ENCODE measurements at regions not wholly inside any gene's neighbourhood (a gene's known extent, or its start where the extent isn't known, plus 50 kb on each side); places are given as distances from the start of the nearest gene placed in this dataset.
"Not testable (repeated sequence)": the region's sequence is repeated elsewhere in the genome, so short reads cannot be mapped to it uniquely, and the experiment has no call there.

DNA sequence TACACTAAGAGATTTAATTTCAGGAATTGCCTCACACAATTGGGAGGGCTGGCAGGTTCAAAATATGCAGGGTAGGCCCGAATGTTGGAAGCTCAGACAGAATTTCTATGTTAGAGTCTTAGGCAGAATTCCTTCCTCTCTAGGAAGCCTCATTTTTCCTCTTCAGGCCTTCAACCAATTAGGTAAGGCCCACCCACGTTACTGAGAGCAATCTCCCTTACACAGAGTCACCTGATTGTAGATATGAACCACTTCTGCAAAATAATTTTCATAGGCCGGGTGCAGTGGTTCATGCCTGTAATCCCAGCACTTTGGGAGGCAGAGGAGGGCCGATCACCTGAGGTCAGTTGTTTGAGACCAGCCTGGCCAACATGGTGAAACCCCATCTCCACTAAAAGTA, 50.2 kb upstream of the HIVEP1 start:
- Histone ChIP-seq H3K36me3 (no peaks in the 10 kb centered on the region), H3K9me3 (no peaks in the 10 kb centered on the region), H3K4me3 (no peak overlapping the region), H3K27me3 (no peaks in the 10 kb centered on the region)
- no peak for DNase-seq

DNA sequence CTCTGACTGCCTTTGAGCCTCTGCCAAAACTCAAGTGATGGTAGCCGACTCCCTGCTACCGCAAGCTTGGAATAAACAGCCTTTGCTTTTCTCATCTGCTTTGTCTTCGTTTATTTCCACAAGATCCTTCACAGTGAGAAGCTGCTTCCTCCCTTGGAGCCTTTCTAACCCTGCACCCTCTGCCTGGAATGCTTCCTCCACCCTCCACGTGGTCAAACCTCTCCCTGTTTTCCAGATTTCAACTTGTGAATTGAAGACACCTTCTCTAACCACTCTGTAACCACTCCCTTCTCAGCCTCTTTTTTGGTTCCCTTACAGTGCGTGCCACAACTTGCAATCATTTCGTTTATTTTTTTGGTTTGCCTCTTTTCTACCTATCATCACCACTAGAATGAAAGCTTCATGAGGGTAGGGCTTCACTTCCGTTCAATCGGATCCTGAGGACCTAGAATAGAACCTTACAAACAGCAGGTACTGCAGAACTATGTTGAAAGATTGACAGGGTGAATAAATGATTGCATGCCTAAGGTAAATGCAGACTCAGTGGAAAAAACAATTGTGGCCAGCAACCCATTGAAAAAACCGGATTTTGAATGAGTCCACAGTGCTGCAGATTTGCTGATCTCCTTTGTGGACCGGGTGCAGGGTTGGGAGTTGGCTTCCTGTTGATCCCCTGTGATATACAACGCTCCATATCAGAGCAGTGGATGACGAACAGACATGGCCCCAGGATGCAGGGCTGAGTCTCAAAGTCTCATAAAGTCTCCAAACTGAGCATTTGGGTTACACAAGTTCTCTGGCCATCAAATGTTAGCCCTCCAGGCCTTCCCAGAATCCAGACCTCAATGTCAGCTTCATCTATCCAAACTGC, 51.0 kb upstream of the HIVEP1 start:
- Histone ChIP-seq H3K4me3 (no peak overlapping the region), H3K27me3 (no peaks in the 10 kb centered on the region), H3K36me3 (no peaks in the 10 kb centered on the region), H3K9me3 (no peaks in the 10 kb centered on the region)
- no peak for DNase-seq

DNA sequence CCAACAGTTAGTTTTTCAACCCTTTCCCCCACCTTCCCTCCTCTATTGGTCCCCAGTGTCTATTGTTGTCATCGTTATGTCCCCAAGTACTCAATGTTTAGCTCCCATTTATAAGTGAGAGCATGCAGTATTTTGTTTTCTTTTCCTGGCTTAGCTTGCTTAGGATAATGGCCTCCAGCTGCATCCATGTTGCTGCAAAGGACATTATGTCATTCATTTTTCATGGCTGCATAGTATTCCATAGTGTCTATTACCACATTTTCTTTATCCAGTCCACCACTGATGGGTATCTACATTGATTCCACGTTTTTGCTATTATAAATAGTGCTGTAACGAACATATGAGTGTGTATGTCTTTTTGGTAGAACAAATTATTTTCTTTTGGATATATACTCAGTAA, 55.3 kb upstream of the HIVEP1 start:
- no peak for DNase-seq
- Histone ChIP-seq H3K4me3 (no peak overlapping the region), H3K27me3 (no peaks in the 10 kb centered on the region), H3K9me3 (no peaks in the 10 kb centered on the region), H3K36me3 (no peaks in the 10 kb centered on the region)

DNA sequence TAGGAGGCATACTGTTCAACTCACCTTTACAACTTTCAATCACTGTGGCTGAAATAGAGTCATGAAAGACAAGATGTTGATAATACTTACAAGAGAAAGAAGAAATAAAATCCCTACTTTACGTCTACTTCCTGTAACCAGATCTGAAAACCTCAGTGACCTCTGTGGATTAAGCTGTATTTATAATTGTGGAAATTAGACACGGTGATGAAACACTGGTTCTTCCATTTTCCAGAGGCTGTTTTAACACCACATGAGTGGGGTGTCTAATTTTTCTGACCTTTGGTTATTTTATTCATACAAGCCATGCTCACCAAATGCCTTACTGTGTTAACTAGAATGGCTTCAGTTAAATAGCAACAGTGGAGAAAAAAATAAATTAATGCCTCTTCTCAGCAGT, 58.5 kb upstream of the HIVEP1 start:
- H3K4me3 ChIP-seq, result no peak overlapping the region
- no peak for DNase-seq
- no peaks in the 10 kb centered on the region for H3K27me3 ChIP-seq
- no peaks in the 10 kb centered on the region for H3K9me3 ChIP-seq
- no peaks in the 10 kb centered on the region for H3K36me3 ChIP-seq

DNA sequence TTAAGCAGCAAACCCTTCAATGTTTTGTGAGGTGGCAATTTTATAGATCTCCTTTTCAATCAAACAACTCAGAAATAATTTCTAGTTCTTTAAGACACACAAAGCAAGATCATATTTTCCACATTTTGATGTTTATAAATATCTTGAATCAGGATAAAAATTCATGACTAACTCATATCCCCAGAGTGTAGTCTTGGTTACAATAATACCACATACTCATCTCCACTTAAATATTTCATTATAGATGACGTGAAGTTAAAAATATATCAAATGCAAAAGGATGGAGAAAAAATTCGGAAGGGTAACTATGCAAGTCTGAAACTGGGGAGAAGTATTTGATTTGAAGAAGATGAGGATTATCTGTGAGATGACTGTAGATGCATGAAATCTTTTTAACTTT, 59.8 kb upstream of the HIVEP1 start:
- no peak overlapping the region for H3K4me3 ChIP-seq
- no peaks in the 10 kb centered on the region for H3K9me3 ChIP-seq
- no peaks in the 10 kb centered on the region for H3K36me3 ChIP-seq
- no peak for DNase-seq
- no peaks in the 10 kb centered on the region for H3K27me3 ChIP-seq

DNA sequence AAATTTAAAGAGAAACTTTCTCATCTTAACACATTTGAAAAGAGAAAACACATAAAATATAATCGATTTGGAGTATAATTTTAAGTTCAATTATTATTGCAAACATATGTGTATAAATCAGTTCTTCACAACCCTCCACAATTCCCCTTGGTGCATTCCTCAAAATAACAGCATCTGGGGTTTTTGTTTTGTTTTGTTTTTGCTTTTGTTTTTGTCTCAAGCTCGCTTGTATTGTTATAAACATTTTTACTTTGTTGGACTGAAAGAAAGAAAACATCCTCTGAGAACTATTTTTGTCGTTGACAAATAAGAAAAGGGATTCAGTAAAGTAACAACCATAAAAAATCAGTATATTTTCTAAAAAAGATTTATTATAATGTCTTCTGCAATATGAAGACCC, 60.2 kb upstream of the HIVEP1 start:
- no peaks in the 10 kb centered on the region for H3K27me3 ChIP-seq
- H3K36me3 ChIP-seq, result no peaks in the 10 kb centered on the region
- H3K9me3 ChIP-seq, result no peaks in the 10 kb centered on the region
- no peak overlapping the region for H3K4me3 ChIP-seq
- DNase-seq, result no peak

DNA sequence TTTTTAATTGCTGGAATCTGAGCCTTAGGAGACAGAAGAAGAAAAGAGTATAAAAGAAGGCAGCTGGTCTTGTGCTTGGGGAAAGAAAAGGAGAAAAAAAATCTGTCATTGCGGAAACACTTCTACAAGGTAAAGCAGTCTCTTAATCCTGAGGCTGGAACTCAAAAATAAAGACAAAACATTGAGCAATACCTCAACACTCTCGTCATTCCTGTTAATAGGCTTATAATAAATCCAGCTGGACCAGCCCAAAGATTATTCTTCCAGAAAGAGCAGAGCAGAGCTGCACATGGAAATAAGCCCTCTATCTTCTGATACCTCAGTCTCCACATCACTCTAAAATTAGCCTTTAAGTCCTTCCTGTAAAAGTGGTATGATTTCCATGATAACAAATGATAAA, 62.0 kb upstream of the HIVEP1 start:
- Histone ChIP-seq H3K9me3 (no peaks in the 10 kb centered on the region), H3K36me3 (no peaks in the 10 kb centered on the region), H3K4me3 (no peak overlapping the region), H3K27me3 (no peaks in the 10 kb centered on the region)
- no peak for DNase-seq

DNA sequence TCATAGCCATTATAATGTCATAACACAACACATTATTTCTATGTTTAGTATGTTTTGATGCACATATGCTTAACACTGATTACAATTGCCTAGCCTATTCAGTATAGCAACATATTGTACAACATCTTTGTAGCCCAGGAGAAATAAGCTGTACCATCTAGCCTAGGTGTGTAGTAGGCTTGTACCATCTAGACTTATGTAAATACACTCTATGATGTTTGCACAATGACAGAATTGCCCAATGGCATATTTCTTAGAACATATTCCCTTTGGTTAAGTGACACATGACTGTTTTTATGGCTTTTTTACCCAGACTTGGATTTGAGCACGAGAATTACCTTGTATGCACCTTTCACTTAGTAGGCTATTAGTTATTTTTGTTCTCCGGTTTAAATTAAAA, 64.5 kb upstream of the HIVEP1 start:
- DNase-seq, result no peak
- Histone ChIP-seq H3K4me3 (no peak overlapping the region), H3K36me3 (no peaks in the 10 kb centered on the region), H3K9me3 (no peaks in the 10 kb centered on the region), H3K27me3 (no peaks in the 10 kb centered on the region)

DNA sequence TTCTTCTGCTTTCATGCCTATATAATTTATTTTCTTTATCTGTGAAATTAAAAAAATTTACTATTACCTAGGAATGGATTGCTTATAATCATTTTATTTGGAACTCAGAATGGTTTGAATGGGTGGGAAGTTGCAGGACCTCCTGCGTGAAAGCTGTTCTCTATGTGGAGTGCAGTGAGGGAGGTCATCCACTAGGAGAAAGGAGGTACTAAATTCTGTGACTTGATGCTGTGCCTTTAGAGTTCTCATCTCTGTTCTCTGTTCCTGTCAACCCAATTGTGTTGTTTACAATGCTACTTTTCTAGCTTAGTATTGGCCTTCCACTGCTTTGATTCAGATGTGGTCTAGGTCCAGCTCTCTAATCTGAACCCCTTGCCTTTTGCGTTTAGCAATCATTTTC, 65.0 kb upstream of the HIVEP1 start:
- Histone ChIP-seq H3K4me3 (no peak overlapping the region), H3K36me3 (no peaks in the 10 kb centered on the region), H3K27me3 (no peaks in the 10 kb centered on the region), H3K9me3 (no peaks in the 10 kb centered on the region)
- DNase-seq, result no peak

DNA sequence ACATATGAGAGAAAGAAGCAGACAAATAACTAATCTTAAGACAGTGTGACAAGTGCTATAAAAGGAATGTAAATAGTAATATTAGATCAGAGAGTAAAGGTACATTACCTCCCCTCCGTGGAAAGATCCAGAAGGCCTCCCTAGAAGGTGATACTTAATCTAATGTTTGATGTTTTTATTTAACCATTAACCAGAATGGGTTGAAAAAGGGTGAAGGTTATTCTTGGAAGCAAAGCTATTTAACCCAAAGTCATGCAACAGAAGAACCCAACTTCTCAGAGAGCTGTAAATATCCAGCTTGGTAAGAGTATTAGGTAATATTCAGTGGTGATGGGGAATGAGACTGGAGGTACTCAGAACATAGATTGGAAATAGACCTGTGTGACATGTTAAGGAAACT, 68.0 kb upstream of the HIVEP1 start:
- Histone ChIP-seq H3K9me3 (no peaks in the 10 kb centered on the region), H3K36me3 (no peaks in the 10 kb centered on the region), H3K4me3 (no peak overlapping the region), H3K27me3 (no peaks in the 10 kb centered on the region)
- DNase-seq, result no peak

DNA sequence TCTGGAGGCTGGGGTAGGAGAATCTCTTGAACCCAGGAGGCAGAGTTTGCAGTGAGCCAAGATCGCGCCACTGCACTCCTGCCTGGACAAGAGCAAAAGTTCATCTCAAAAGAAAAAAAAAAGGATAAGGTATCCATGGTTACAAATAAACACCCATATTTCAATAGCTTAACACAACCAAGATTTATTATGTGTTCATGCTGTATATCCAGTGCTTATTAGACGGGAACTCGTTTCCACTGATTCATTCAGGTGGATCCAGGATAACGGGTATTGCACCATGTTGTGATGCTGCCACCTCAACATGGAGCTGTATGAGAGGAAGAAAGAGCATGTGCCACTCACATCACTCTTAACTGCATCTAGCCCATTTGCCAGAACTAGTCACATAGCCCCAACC, 69.1 kb upstream of the HIVEP1 start:
- DNase-seq, result no peak

DNA sequence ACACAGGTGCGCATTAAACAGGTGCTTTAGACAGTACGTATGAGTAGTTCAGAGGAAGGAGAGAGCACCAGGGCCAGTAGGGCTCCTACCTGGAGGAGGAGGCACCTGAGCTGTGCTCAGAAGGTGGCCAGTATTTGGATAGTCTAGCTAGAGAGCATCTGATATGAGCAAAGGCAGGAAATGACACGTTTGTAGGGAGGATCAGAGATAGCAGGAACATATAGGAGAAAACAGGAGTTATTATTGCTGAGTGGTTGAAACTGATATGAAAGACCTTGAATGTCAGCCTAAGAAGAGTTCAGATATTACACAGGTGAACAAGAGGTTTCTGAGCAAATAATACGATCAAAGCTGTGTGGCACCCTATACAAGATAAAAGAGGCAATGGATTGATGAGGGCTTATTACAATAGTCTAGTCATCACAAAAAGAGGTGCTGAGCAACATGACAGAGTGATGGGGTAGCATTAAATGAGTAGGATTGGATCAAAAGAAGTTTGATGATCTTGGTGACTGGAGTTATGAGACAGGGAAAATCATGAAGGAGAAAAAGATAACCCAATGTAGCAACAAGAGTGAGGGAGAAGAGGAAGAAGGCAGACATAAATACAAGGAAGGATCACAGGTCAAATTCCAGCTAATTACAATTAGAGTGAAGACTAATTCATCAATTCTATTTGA, 69.8 kb upstream of the HIVEP1 start:
- Histone ChIP-seq H3K4me3 (no peak overlapping the region), H3K36me3 (no peaks in the 10 kb centered on the region), H3K9me3 (no peaks in the 10 kb centered on the region), H3K27me3 (no peaks in the 10 kb centered on the region)
- no peak for DNase-seq

More for the DNA sequence above, 69.1 kb upstream of the HIVEP1 start:
- no peaks in the 10 kb centered on the region for H3K36me3 ChIP-seq
- H3K4me3 ChIP-seq, result no peak overlapping the region
- no peaks in the 10 kb centered on the region for H3K27me3 ChIP-seq
- H3K9me3 ChIP-seq, result no peaks in the 10 kb centered on the region

DNA sequence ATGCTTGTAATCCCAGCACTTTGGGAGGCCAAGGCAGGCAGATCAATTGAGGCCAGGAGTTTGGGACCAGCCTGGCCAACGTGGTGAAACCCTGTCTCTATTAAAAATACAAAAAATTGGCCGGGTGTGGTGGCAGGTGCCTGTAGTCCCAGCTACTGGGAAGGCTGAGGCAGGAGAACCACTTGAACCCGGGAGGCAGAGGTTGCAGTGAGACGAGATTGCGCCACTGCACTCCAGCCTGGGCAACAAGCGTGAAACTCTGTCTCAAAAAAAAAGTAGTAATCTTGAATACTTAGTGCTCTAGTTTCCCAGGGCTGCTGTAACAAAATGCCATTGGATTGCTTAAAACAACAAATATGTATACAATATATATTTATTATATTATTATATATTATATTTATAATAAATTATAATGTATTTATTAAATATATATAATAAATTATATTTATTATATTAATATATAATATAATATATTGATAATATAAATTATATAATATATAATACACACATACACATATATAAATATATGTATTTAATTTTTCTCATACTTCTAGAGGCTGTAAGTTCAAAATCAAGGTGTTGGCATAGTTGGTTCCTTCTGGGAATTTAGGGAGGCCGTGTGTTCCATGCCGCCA, 71.5 kb upstream of the HIVEP1 start:
- H3K27me3 ChIP-seq, H3K36me3 ChIP-seq, H3K9me3 ChIP-seq, H3K4me3 ChIP-seq, DNase-seq: not testable (repeated sequence)

DNA sequence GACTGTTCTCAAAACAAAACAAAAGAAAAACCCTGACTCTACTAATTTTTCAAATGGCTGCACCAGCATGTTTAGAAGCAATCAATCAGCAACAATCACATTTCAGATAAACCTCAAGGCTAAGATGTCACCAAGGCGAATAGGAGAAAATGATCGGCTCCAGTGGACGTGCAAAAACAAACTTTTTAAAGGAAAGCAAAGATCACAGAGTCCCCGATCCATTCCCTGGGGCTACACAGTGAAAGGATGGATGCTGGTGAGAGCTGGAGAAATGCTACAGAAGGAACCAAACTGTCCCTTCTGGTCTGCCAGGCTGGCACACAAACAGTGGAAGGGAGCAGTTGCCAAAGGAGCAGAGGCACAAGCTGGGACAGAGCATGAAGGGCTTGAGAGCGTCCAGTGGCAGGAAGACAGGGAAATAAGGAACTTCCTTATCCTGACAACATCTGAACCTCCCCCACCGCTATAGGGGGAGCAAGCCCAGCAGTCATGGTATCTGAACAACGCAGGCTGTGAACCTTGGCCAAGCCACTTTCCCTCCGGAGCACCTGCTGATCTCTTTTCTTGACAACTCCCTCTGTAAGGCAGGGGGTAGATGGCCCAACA, 73.7 kb upstream of the HIVEP1 start:
- Histone ChIP-seq H3K4me3 (no peak overlapping the region), H3K27me3 (no peaks in the 10 kb centered on the region), H3K36me3 (no peaks in the 10 kb centered on the region), H3K9me3 (no peaks in the 10 kb centered on the region)
- no peak for DNase-seq

DNA sequence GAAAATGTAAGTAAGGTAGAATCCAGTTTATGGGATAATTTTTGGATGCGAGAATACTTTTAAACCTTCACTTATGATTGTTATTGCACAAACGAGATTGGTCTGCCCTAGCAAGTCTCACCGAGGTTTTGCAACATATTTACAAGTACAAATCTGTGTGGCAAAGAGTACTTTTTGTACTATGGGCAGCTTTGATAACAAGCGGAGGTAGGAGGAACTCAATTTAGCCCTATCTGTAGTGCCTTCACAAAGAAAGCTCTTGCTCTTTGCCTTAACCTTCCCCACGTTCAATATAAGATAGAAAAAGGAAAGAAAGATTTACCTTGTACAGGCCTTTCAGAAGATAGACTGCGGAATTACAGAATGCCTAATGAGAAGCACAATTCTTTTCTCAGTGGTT, 77.5 kb upstream of the HIVEP1 start:
- no peak for DNase-seq
- Histone ChIP-seq H3K9me3 (no peaks in the 10 kb centered on the region), H3K4me3 (no peak overlapping the region), H3K27me3 (no peaks in the 10 kb centered on the region), H3K36me3 (no peaks in the 10 kb centered on the region)

DNA sequence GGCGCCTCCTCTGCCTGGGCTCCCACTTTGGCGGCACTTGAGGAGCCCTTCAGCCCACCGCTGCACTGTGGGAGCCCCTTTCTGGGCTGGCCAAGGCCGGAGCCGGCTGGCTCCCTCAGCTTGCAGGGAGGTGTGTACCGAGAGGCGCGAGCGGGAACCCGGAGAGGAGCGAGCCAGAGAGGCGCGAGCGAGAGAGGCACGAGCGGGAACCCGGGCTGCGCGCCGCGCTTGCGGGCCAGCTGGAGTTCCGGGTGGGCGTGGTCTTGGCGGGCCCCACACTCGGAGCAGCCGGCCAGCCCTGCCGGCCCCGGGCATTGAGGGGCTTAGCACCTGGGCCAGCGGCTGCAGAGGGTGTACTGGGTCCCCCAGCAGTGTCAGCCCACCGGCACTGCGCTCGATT, 79.2 kb upstream of the HIVEP1 start:
- H3K4me3 ChIP-seq, H3K36me3 ChIP-seq, H3K9me3 ChIP-seq, DNase-seq, H3K27me3 ChIP-seq: not testable (repeated sequence)

DNA sequence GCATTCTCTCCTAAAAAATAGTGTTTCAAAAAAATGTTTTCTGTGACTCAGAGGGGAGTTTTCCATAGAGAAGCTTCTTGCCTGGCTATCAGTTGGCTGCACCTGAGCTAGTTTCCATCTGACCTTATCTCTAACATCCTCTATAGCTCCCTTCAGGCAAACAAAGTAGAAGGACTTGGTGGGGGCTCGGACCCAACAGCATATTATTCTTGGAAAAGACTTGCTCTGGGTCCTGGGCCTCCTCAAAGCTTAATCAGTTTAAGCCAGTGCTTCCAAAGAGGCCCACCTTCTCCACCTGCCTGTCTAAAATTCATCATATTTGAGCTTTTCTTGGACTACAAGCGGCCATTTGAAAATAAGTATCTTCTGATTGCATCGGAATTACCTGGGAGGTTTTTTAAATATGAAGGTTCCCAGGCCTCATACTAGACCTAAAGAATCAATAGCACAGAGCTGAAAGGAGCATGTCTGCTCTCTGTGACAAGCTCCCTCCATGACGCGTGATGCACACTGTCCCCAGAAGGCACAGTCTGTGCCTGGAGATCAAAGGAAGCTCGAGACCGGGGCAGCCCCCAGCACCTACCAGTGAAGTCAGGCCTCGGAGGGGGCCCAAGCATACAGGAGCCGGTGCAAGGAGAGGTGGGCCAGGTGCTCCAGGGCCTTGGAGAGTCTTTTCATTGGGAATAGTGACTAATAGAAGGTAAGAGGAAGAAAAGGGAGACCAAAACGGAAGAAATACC, 80.6 kb upstream of the HIVEP1 start:
- no peaks in the 10 kb centered on the region for H3K27me3 ChIP-seq
- H3K9me3 ChIP-seq, result no peaks in the 10 kb centered on the region
- H3K4me3 ChIP-seq, result no peak overlapping the region
- no peaks in the 10 kb centered on the region for H3K36me3 ChIP-seq
- DNase-seq, result no peak
